GM23338 (cell line): ENCODE measurements at regions not wholly inside any gene's neighbourhood (a gene's known extent, or its start where the extent isn't known, plus 50 kb on each side); places are given as distances from the start of the nearest gene placed in this dataset.
"Not testable (repeated sequence)": the region's sequence is repeated elsewhere in the genome, so short reads cannot be mapped to it uniquely, and the experiment has no call there.

Source experiments
- ATAC-seq: fragments of 200-7000 bp; cut with Tn5 transposase; 3 replicates; pipeline ENCODE4 v1.9.1; 2020
- DNase-seq: peaks from one replicate; pipeline ENCODE4 v3.0.0-alpha.2; 2015; ENCODE audit warnings: low spot score
- H2AFZ ChIP-seq: fragments of 200-600 bp; sonication (generic); 2 replicates; pipeline ENCODE4 v1.8.0; 2016; ENCODE audit warnings: antibody characterized with exemption, mild to moderate bottlenecking, moderate library complexity
- H3F3A ChIP-seq: fragments of 200-600 bp; sonication (generic); replicated peaks from 2 replicates; pipeline ENCODE4 v1.8.0; 2017; ENCODE audit warnings: antibody characterized with exemption, mixed run types, low read depth
- H3K27ac ChIP-seq: fragments of 200-600 bp; sonication (generic); 2 replicates; pipeline ENCODE4 v1.6.1; 2016; ENCODE audit warnings: low read depth
- H3K27me3 ChIP-seq: fragments of 200-600 bp; sonication (generic); 2 replicates; pipeline ENCODE4 v1.8.0; 2016; ENCODE audit warnings: mild to moderate bottlenecking, mixed run types, moderate library complexity; ENCODE audit not compliant: insufficient read depth
- H3K36me3 ChIP-seq: fragments of 200-600 bp; sonication (generic); 2 replicates; pipeline ENCODE4 v1.8.0; 2016; ENCODE audit warnings: mild to moderate bottlenecking; ENCODE audit not compliant: insufficient read depth
- H3K4me1 ChIP-seq: fragments of 200-600 bp; sonication (generic); 2 replicates; pipeline ENCODE4 v1.8.0; 2016; ENCODE audit warnings: mild to moderate bottlenecking, moderate library complexity; ENCODE audit not compliant: insufficient read depth
- H3K4me2 ChIP-seq: fragments of 200-600 bp; sonication (generic); 2 replicates; pipeline ENCODE4 v1.7.1; 2017; ENCODE audit warnings: mixed run types
- H3K4me3 ChIP-seq: fragments of 200-600 bp; sonication (generic); 2 replicates; pipeline ENCODE4 v1.6.1; 2016; ENCODE audit warnings: mixed run types
- H3K79me2 ChIP-seq: fragments of 200-600 bp; sonication (generic); replicated peaks from 2 replicates; pipeline ENCODE4 v1.8.0; 2017; ENCODE audit warnings: mild to moderate bottlenecking; ENCODE audit not compliant: insufficient read depth
- H3K9me2 ChIP-seq: fragments of 200-600 bp; sonication (generic); 2 replicates; pipeline ENCODE4 v1.8.0; 2017; ENCODE audit not compliant: insufficient read depth
- H4K20me1 ChIP-seq: fragments of 200-600 bp; sonication (generic); replicated peaks from 2 replicates; pipeline ENCODE4 v1.8.0; 2017; ENCODE audit warnings: mild to moderate bottlenecking; ENCODE audit not compliant: insufficient read depth
- H3K27ac Mint-ChIP-seq: 2 replicates; pipeline ENCODE4 v1.8.0; 2020; ENCODE audit warnings: inconsistent platforms, mild to moderate bottlenecking, moderate library complexity, mixed read lengths
- H3K27me3 Mint-ChIP-seq: 3 replicates; pipeline ENCODE4 v1.8.0; 2022; ENCODE audit warnings: low read depth, mild to moderate bottlenecking, moderate library complexity, mixed read lengths, inconsistent platforms; ENCODE audit not compliant: insufficient read depth, poor library complexity
- H3K36me3 Mint-ChIP-seq: 3 replicates; pipeline ENCODE4 v1.8.0; 2021; ENCODE audit warnings: low read depth, mild to moderate bottlenecking, inconsistent platforms, moderate library complexity, mixed read lengths
- H3K4me1 Mint-ChIP-seq: 3 replicates; pipeline ENCODE4 v1.8.0; 2020; ENCODE audit warnings: mild to moderate bottlenecking, inconsistent platforms, mixed read lengths
- H3K4me3 Mint-ChIP-seq: 3 replicates; pipeline ENCODE4 v1.8.0; 2021; ENCODE audit warnings: moderate library complexity, mild to moderate bottlenecking, inconsistent platforms, mixed read lengths
- H3K9me3 Mint-ChIP-seq: 3 replicates; pipeline ENCODE4 v1.8.0; 2020; ENCODE audit warnings: moderate library complexity, mild to moderate bottlenecking, inconsistent platforms, mixed read lengths
- CTCF ChIP-seq, 2 experiments: fragments of 200-600 bp in 1 of 2; sonication (generic) in 1 of 2; conservative IDR thresholded peaks; 2 replicates each; pipeline versions ENCODE4 v1.5.1 to v1.6.1; 2016 to 2017; ENCODE audit warnings: antibody characterized with exemption in 2 of 2, low read depth in 2 of 2, mild to moderate bottlenecking in 2 of 2, moderate library complexity in 1 of 2
- ETS1 ChIP-seq: IDR thresholded peaks from 2 replicates; pipeline ENCODE4 v1.6.1; 2016; ENCODE audit warnings: antibody characterized with exemption
- EZH2 ChIP-seq: fragments of 200-600 bp; sonication (generic); IDR thresholded peaks from one replicate; pipeline ENCODE4 v1.8.0; 2017; ENCODE audit warnings: antibody characterized with exemption, mild to moderate bottlenecking, low read depth; ENCODE audit not compliant: unreplicated experiment
- EZH2phosphoT487 ChIP-seq: fragments of 200-600 bp; sonication (generic); IDR thresholded peaks from one replicate; pipeline ENCODE4 v1.8.1; 2018; ENCODE audit warnings: antibody characterized with exemption; ENCODE audit not compliant: unreplicated experiment
- JUNB ChIP-seq: IDR thresholded peaks from one replicate; pipeline ENCODE4 v1.6.1; 2016; ENCODE audit warnings: antibody characterized with exemption; ENCODE audit not compliant: unreplicated experiment
- NANOG ChIP-seq: IDR thresholded peaks from 2 replicates; pipeline ENCODE4 v1.6.1; 2016; ENCODE audit warnings: antibody characterized with exemption, borderline replicate concordance
- POLR2AphosphoS5 ChIP-seq: IDR thresholded peaks from 2 replicates; pipeline ENCODE4 v1.6.1; 2016; ENCODE audit warnings: antibody characterized with exemption, low read depth
- REST ChIP-seq: IDR thresholded peaks from one replicate; pipeline ENCODE4 v1.6.1; 2018; ENCODE audit warnings: antibody characterized with exemption; ENCODE audit not compliant: unreplicated experiment
- STAT1 ChIP-seq: IDR thresholded peaks from one replicate; pipeline ENCODE4 v1.6.1; 2016; ENCODE audit warnings: antibody characterized with exemption; ENCODE audit not compliant: unreplicated experiment
- ZNF114 ChIP-seq: fragments of 250-450 bp; sonication (Bioruptor Pico); IDR thresholded peaks from 2 replicates; pipeline ENCODE4 v1.5.0; 2020; ENCODE audit warnings: mild to moderate bottlenecking, moderate library complexity
- ZNF331 ChIP-seq: fragments of 250-450 bp; sonication (Bioruptor Pico); IDR thresholded peaks from 2 replicates; pipeline ENCODE4 v1.5.0; 2020; ENCODE audit warnings: low read depth, mild to moderate bottlenecking, moderate library complexity

GRCh38 chr12:33166260-33166659, 269.7 kb upstream of the PKP2 start:
- DNase-seq, H3K27ac Mint-ChIP-seq, H3F3A ChIP-seq, H2AFZ ChIP-seq, H3K4me1 Mint-ChIP-seq, H3K4me2 ChIP-seq, H3K9me2 ChIP-seq, H4K20me1 ChIP-seq, H3K36me3 Mint-ChIP-seq, H3K27me3 Mint-ChIP-seq, H3K4me1 ChIP-seq, H3K27me3 ChIP-seq, ATAC-seq, H3K36me3 ChIP-seq, H3K4me3 Mint-ChIP-seq, H3K4me3 ChIP-seq, H3K27ac ChIP-seq, H3K79me2 ChIP-seq: not testable (repeated sequence)
- H3K9me3 Mint-ChIP-seq: peaks cover 18% of the 10 kb centered on the region

- H2AFZ ChIP-seq: no peak overlapping the region
- H3K9me3 Mint-ChIP-seq: peaks cover 17% of the 10 kb centered on the region
- H3K4me3 Mint-ChIP-seq: no peak overlapping the region
- H3K4me1 Mint-ChIP-seq: no peaks in the 10 kb centered on the region
- peaks cover 5% of the 10 kb centered on the region; the same call in 1 of the 2 replicates for H3K9me2 ChIP-seq
- H3K36me3 Mint-ChIP-seq: peaks cover 3% of the 10 kb centered on the region; the same call in 1 of the 3 replicates
- H3K27me3 Mint-ChIP-seq: peaks cover 3% of the 10 kb centered on the region
- no peak overlapping the region for H3K27ac Mint-ChIP-seq
- H3K4me1 ChIP-seq: no peaks in the 10 kb centered on the region
- no peaks in the 10 kb centered on the region for H3K27me3 ChIP-seq
- ATAC-seq (no peak), DNase-seq (no peak)
- H3K79me2 ChIP-seq: no peaks in the 10 kb centered on the region
- H3K36me3 ChIP-seq: no peaks in the 10 kb centered on the region
- no peak overlapping the region for H3K4me2 ChIP-seq
- no peaks in the 10 kb centered on the region for H4K20me1 ChIP-seq
- H3F3A ChIP-seq: no peaks in the 10 kb centered on the region
- no peak overlapping the region for H3K27ac ChIP-seq
- no peak overlapping the region for H3K4me3 ChIP-seq
- TF ChIP-seq CTCF (conservative IDR thresholded peaks at IDR 0.05; ENCODE audit: low read depth in 2 of 2) (no peak), REST (no peak), STAT1 (no peak), EZH2phosphoT487 (no peak), NANOG (no peak), ZNF331 (CRISPR knock-in tag) (no peak), JUNB (no peak), POLR2AphosphoS5 (no peak), ETS1 (no peak), EZH2 (no peak), ZNF114 (CRISPR knock-in tag) (no peak)
These were observed 259.5 kb upstream of the PKP2 start for GRCh38 chr12:33156042-33156441.
